RCC 7860 (cell line): ENCODE measurements at regions not wholly inside any gene's neighbourhood (a gene's known extent, or its start where the extent isn't known, plus 50 kb on each side); places are given as distances from the start of the nearest gene placed in this dataset.

Experiments
- DNase-seq: peaks from one replicate; pipeline ENCODE4 v3.0.0-alpha.2; 2015; ENCODE audit warnings: low spot score
- FAIRE-seq: peaks from 2 replicates; lab custom pipeline; 2012; peaks lifted over from hg19 to GRCh38; lab: Jason Lieb, UNC

DNA sequence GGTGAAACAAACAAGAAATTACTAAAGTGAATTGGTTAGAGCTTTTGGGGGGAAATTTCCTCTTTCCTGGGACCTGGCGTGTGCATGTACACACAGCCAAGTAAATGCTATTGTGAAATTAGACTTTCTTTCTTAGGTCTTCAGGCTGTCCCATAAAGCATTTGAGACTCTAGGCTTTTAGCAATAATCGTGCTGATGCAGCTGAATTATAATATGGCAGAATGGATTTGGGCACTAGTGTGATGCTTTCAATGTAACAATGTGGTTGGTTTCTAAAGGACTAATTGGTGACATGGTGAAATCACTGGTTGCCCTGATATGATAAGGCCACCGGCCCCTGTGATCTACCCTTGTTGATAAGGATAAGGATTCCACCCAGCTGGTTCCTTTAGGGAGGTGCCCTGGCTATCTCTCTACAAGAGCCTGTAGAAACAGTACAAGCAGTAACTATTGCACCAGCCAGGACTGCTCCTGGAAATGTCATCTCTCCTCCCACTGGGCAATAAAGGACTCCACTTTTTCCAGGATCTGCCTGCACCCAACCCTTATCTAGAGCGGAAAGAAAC is 164.1 kb downstream of the TFAP2A start:
- no peak for DNase-seq
- FAIRE-seq = no peak

- FAIRE-seq = no peak
- DNase-seq = peak; percentile 22
These were observed 166.5 kb downstream of the TFAP2A start for GRCh38 chr6:10248378-10248843.

DNA sequence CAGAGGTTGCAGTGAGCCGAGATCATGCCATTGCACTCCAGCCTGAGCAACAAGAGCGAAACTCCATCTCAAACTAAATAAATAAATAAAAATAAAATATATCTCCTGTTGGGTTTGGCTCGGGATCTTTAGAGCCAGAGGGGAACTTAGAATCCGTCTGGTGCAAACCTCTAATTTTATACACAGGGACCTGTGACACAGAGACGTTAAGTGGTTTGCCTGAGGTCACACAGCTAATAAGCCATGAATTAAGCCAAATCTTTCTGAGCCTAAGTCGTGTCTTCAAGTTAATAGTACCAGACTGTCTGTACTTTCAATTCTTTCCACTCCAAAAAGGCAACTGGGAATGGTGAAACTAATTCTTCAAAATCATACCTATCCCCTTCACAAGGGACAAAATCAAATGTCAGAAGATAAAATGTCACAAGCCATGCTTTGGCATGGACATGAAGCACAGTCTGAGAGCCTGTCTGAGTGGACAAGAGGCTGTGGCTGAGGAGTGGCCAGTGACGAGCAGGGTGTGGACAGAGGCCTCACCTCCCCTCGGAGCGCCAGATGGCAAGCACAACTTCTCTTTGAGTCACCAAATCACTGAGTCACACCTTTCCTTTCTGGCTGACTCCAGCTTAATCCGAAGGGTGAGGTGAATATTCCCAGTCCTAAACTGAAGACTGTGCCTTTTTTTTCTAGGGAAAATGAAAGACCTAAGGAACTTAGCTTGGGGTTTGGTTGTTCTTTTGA is 177.4 kb downstream of the TFAP2A start:
- DNase-seq = peak; percentile 61

GRCh38 chr6:10235344-10235743 is 179.5 kb downstream of the TFAP2A start:
- no peak for FAIRE-seq
- DNase-seq = no peak

More for the DNA sequence above, 177.4 kb downstream of the TFAP2A start:
- peak; percentile 61 for FAIRE-seq

DNA sequence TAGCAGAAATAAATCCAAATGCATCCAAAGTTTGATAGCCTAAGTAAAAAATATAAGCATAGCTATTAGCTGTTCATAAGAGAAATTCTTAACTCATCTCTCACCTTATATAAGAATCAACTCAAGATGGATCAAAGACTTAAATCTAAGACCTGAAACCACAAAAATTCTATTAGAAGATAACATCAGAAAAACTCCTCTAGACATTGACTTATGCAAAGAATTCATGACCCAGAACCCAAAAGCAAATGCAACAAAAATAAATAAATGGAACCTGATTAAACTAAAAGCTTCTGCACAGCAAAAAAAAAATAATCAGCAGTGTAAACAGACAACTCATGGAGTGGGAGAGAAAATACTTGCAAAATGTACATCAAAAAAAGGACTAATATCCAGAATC is 184.3 kb downstream of the TFAP2A start:
- FAIRE-seq (no peak), DNase-seq (no peak)

DNA sequence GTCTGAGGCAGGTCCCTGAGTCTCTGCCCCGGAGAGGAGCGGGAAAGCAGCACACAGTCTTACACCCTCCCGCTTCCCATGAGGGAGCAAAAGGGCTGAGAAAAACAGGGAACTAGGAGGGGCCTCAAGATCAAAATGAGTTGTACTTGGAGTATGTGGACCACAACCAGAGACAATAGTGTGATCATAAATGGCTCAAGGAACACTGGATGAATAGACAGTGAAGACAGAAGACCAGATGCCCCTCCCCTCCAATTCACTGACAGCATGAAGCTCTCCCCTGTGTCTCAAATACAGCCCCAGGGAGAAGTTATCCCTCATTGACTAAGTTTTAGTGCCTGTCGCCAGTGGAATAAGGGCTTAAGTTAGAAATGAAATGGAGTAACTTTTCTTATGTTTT is 191.0 kb downstream of the TFAP2A start:
- FAIRE-seq = no peak
- no peak for DNase-seq

- FAIRE-seq = no peak
- DNase-seq = no peak
These were observed 193.7 kb downstream of the TFAP2A start for GRCh38 chr6:10221178-10221577.

DNA sequence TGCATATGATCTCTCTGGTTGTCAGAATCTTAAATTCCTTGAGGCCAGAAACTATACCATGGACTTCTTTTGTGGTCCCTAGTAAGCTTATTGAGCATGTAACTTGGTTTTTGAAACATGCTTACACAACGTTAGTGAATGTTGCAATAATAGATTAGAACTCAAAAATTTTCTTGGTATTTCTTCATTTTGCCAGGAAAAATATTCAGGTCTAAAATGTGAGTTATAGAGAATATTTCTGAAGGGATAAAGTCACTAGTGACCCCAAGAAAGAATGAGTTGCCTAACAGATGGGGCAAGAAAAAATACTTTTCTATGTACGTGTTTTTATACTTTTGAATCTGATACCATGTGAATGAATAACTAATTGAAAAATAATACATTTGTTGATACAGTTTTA is 195.4 kb downstream of the TFAP2A start:
- DNase-seq (no peak), FAIRE-seq (no peak)

DNA sequence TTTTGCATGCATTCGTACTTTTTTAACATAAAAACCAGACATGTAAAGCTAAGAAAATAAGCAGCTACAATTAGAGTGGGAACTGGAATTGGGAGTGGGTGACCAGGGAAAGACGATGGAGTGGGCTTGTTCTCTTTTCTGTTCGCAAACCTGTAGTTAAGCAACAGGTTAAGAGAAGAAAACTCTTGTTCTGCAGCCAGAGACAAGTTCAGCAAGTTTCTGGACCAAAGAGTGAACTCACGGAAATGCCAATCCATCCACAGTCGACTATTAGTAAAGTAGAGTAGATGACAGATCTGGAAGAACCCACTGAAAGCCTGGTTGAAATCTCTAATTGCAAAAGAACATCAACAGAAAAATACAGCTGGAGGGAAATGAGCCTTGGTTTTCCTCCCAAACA is 197.8 kb downstream of the TFAP2A start:
- DNase-seq (no peak), FAIRE-seq (no peak)

DNA sequence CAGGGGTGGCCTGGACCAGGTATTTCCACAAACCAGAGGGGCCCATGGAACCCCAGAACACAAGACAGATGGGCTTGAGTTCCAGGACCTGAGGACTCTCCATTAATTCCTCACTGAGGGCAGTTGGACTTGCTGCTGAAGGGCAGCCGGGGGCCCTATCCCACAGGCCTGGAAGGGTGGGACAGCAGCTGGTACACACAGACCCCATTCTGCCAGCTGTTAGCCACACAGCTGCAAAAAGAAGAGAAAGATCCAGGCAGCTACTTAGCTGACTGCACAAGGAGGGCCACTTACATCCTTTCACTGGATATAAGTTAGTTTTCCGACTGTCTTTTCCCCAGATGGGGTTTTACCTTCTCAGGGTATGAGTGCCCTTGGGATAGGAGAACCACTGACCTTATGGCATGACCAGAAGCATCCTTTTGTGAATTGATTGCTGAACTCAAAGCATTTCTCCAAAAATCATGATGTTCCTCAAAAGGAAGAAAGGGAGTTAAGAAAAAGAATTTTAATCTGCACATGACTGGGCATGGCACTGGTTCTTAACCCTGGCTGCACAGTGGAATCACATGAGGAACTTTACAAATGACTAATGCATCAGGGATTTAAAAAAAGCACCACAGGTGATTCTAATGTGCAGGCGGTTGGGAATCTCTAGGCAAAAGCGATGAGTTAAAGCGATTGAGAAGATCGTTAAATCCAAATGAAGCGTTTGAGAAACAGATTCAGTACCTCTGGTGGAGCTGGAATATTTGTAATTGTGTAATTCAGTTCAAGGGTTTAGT is 199.4 kb downstream of the TFAP2A start:
- no peak for DNase-seq
- FAIRE-seq = no peak

- no peak for FAIRE-seq
- DNase-seq = peak; percentile 5
These were observed 204.8 kb downstream of the TFAP2A start for GRCh38 chr6:10210052-10210451.

- FAIRE-seq (no peak), DNase-seq (no peak)
These were observed 209.0 kb downstream of the TFAP2A start for GRCh38 chr6:10205892-10206291.

DNA sequence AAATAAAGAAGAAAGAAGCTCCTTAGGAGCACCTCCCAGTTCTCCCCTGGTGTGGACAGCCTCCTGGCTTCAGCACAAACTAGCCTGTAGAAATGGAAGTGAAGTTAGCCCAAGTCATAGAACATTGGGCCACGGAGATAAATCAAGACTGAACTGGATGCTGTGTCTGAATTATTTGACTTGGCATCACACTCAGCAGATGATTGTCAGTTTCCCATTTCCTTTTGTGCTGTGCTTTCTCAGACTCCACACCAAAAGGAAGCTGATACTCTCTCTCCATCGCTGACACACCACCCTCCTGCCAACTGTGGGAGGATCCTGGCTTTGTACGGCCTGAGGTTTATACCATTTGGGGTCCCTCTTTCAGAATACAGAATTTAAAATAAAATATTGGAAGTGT is 209.8 kb downstream of the TFAP2A start:
- FAIRE-seq = no peak
- no peak for DNase-seq

DNA sequence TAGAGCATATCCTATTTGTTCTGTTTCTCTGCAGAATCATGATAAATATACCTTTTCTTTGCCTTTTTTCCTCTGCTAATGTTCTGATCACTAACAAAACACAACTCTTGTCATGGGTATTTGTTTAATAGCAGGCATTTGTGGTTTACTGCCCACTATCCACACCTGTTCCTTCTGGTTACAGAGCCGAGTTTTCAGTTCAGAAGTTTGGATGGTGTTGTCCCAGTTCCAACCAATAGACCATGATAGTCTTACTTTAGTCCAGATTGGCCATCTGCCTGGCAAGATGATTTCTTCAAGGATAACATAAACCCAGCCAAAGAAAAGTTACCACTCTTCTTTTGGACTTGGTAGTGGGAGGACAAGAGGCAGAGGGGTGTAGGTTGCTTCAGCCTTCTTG is 211.2 kb downstream of the TFAP2A start:
- DNase-seq (no peak), FAIRE-seq (no peak)

- DNase-seq (no peak), FAIRE-seq (no peak)
These were observed 212.3 kb downstream of the TFAP2A start for GRCh38 chr6:10202581-10202980.

DNA sequence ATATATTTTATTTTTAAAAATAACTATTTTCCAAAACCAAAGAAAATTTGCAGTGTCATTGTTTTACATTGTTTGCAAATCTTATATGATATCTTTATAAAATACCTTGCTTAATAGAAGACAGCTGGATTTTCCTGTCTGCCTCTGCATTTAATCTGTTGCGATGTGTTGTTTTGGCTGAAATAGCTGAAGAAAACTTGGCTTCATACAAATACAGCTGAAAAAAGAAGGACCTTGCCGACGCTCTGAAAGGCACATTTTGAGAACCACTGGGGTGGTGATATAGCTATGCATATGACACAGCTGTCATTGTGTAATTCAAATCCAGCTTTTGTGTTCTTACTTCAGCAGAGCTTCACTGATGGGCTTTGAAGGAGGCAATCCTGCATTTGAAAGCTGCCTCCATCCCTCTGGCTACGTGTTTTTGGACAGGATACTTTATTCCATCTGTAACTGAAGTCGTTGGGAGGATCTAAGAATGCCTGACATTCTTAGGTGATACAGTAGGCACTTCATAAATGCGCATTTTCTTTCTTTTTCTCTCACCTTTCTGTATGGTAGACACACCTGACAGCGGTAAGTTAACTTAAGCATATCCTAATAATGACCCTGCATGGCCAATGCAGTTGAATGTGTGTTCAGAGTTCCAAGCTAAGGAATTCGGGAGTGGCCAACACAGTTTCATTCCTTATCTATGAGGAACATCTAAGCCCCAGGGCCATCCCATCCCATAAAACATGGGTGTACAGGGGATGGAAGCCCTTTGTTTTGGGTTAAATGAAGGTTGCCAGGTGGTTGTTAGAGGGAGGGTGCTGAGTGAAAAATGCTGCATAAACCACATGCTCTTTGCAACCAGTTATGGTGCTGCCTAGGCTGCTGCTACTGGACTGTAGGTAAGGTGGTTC is 213.0 kb downstream of the TFAP2A start:
- FAIRE-seq (no peak), DNase-seq (no peak)

DNA sequence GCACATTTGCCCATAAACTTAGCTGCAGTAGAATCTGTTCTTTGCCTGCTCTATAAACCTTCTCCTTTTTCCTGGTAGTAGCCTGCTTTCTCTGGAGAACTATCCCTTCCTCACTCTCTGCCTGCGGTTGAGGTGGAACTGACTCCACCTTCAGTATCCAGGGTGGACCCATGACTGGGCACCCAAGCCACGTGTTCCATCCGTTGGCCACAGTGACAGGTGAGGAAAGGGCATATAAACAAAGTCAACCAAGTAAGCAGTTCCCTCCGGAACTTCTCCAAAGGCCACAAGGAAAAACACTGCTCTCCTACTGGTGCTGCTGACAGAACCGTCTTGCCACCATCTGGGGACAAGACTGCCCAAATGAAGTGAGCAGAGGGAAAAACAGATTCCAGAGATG is 218.8 kb downstream of the TFAP2A start:
- DNase-seq = no peak
- FAIRE-seq = no peak

DNA sequence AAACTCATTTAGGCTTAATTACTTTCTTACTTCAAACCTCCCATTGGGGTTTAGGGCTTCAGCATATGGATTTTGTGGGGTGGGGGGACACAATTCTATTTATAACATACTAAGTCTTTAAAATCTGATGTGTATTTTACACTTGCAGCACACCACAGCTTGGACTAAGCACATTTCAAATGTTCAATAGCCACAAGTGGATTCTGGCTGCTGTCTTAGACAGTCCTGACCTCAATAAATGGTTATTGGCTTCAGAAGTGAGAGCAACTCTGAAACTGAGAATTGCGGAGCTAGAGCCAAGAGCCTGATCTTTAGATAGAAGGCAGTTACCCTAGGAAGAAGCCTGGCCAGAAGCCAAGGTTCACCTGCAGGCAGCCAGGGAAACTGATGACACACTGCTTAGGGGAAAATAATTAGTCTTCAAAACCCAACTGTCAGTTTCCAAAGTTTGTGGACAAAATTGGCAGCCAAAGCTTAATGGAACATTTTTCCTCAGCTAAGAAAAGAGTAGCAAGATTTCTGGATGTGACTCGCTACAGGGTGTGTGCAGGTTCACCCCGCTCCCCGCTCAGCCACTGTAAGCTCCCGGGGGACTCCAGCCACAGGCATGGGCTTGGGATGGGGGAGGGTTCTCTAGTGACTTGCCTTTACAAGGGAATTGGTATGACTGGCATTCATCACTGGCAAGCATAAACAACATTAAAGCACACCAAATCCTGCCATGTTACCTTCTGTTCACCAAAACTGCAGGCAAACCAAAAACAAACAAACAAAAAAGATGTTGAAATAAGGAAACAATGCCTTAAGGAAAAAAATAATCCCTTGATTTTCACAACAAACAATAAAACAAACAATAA is 219.8 kb downstream of the TFAP2A start:
- FAIRE-seq (no peak), DNase-seq (no peak)

- DNase-seq (no peak), FAIRE-seq (no peak)
These were observed 221.6 kb downstream of the TFAP2A start for GRCh38 chr6:10193321-10193720.

GRCh38 chr6:10190042-10190441 is 224.8 kb downstream of the TFAP2A start:
- DNase-seq = no peak
- no peak for FAIRE-seq
